Right lobe of liver (tissue), 6 donors: ENCODE measurements at regions not wholly inside any gene's neighbourhood (a gene's known extent, or its start where the extent isn't known, plus 50 kb on each side); places are given as distances from the start of the nearest gene placed in this dataset.

Source experiments
- ATAC-seq, 4 donors: fragments of 200-7000 bp; cut with Tn5 transposase; one replicate each; pipeline ENCODE4 v1.9.1; 2020; ENCODE audit warnings: mild to moderate bottlenecking in 4 of 4, moderate library complexity in 4 of 4
- DNase-seq, 3 donors: peaks; one replicate each; pipeline ENCODE4 v3.0.0-alpha.2; 2020
- H3K27ac ChIP-seq, 3 donors: fragments of 200-600 bp; one replicate each; pipeline ENCODE4 v1.8.0; 2022
- H3K27me3 ChIP-seq, 2 donors: fragments of 200-600 bp; one replicate each; pipeline ENCODE4 v1.8.0; 2022
- H3K36me3 ChIP-seq, 4 donors: fragments of 200-600 bp; sonication (generic) in 1 of 4; one replicate each; pipeline versions ENCODE4 v1.5.1 to v1.8.0; 2017 to 2022; ENCODE audit warnings: control low read depth in 1 of 4
- H3K4me1 ChIP-seq, 4 donors: fragments of 200-600 bp; sonication (generic) in 1 of 4; one replicate each; pipeline versions ENCODE4 v1.5.1 to v1.8.0; 2017 to 2022; ENCODE audit warnings: control low read depth in 1 of 4
- H3K4me3 ChIP-seq, 3 donors: fragments of 200-600 bp; one replicate each; pipeline ENCODE4 v1.8.0; 2022
- H3K9me3 ChIP-seq, 4 donors: fragments of 200-600 bp; sonication (generic) in 1 of 4; one replicate each; pipeline versions ENCODE4 v1.5.1 to v1.8.0; 2017 to 2022; ENCODE audit warnings: control low read depth in 1 of 4
- CTCF ChIP-seq, 4 donors: fragments of 200-600 bp in 3 of 4; fragments of 450-650 bp in 1 of 4; IDR thresholded peaks; one replicate each; pipeline versions ENCODE4 v1.5.1 to v1.8.0; 2016 to 2022; ENCODE audit warnings: antibody characterized with exemption in 4 of 4, mild to moderate bottlenecking in 2 of 4
- POLR2A ChIP-seq: fragments of 450-650 bp; IDR thresholded peaks from one replicate; pipeline ENCODE4 v1.6.1; 2017; ENCODE audit warnings: antibody characterized with exemption, mild to moderate bottlenecking
- WGBS: methylation state at CpG from one replicate; pipeline ENCODE4 v1.1.6; 2018; ENCODE audit warnings: low coverage, low lambda C conversion rate; ENCODE audit not compliant: insufficient coverage; ENCODE audit errors: missing lambda C conversion rate; 5-methylcytosine and 5-hydroxymethylcytosine counted together
- intact Hi-C, 2 donors: fragments of 100-400 bp; cut with DNase I; formaldehyde crosslinking; loops; one replicate each; pipeline versions ENCODE4 v1.11.2 to v1.14.1; 2022
- donor health status: DM: no; HTN: yes; CAD: no.
- donor health status: DM: no; HTN: no; CAD: no.
- donor health status: DM: no; HTN: no; CAD: no.
- donor health status: DM: no; HTN: yes; CAD: no.
- donor health status: DM: no; HTN: yes; CAD: no.

GRCh38 chr4:103364083-103364482, 165.9 kb upstream of the CENPE start:
- H3K27me3 ChIP-seq: no peaks in the 10 kb centered on the region
- ATAC-seq: no peak
- no peak for TF ChIP-seq CTCF (IDR thresholded peaks at IDR 0.05)
- TF ChIP-seq POLR2A: no peak
- 52% methylated on average over 4 of the region's 4 CpGs for WGBS
- H3K9me3 ChIP-seq: no peaks in the 10 kb centered on the region
- DNase-seq: no peak
- no peak overlapping the region for H3K27ac ChIP-seq
- H3K4me3 ChIP-seq: no peak overlapping the region
- H3K4me1 ChIP-seq: no peaks in the 10 kb centered on the region
- H3K36me3 ChIP-seq: no peaks in the 10 kb centered on the region
- intact Hi-C loops: no loop called here

- Histone ChIP-seq H3K4me3 (no peak overlapping the region), H3K9me3 (no peaks in the 10 kb centered on the region), H3K36me3 (no peaks in the 10 kb centered on the region), H3K4me1 (no peaks in the 10 kb centered on the region), H3K27me3 (no peaks in the 10 kb centered on the region), H3K27ac (no peak overlapping the region)
- intact Hi-C loops: no loop called here
- DNase-seq: no peak
- no peak for ATAC-seq
- no peak for TF ChIP-seq CTCF (IDR thresholded peaks at IDR 0.05)
Measured at GRCh38 chr4:103361926-103362325, 163.8 kb upstream of the CENPE start.

- DNase-seq (no peak), ATAC-seq (no peak)
- intact Hi-C loops: no loop called here
- WGBS: no CpG with 5 or more reads among the region's 2 CpGs
- Histone ChIP-seq H3K4me1 (no peaks in the 10 kb centered on the region), H3K27ac (no peak overlapping the region), H3K9me3 (no peaks in the 10 kb centered on the region), H3K4me3 (no peak overlapping the region), H3K36me3 (no peaks in the 10 kb centered on the region), H3K27me3 (no peaks in the 10 kb centered on the region)
- no peak for TF ChIP-seq CTCF (IDR thresholded peaks at IDR 0.05)
- TF ChIP-seq POLR2A: no peak
Measured at GRCh38 chr4:103359900-103360299, 161.8 kb upstream of the CENPE start.

- Histone ChIP-seq H3K36me3 (no peaks in the 10 kb centered on the region), H3K27me3 (no peaks in the 10 kb centered on the region), H3K9me3 (no peaks in the 10 kb centered on the region), H3K4me3 (no peak overlapping the region), H3K4me1 (no peaks in the 10 kb centered on the region), H3K27ac (no peak overlapping the region)
- DNase-seq (no peak), ATAC-seq (no peak)
- intact Hi-C loops: no loop called here
- TF ChIP-seq POLR2A (no peak), CTCF (IDR thresholded peaks at IDR 0.05) (no peak)
- WGBS: 55% methylated on average over 2 of the region's 2 CpGs
Measured at GRCh38 chr4:103354006-103354405, 155.9 kb upstream of the CENPE start.

GRCh38 chr4:103329642-103330041, 131.5 kb upstream of the CENPE start:
- ATAC-seq (no peak), DNase-seq (no peak)
- Histone ChIP-seq H3K9me3 (no peaks in the 10 kb centered on the region), H3K4me3 (no peak overlapping the region), H3K27me3 (no peaks in the 10 kb centered on the region), H3K4me1 (no peaks in the 10 kb centered on the region), H3K36me3 (no peaks in the 10 kb centered on the region), H3K27ac (no peak overlapping the region)
- intact Hi-C loops: no loop called here
- TF ChIP-seq POLR2A: no peak
